HG03342 (cell line): ENCODE measurements at regions not wholly inside any gene's neighbourhood (a gene's known extent, or its start where the extent isn't known, plus 50 kb on each side); places are given as distances from the start of the nearest gene placed in this dataset.
"Not testable (repeated sequence)": the region's sequence is repeated elsewhere in the genome, so short reads cannot be mapped to it uniquely, and the experiment has no call there.

Experiments used
- ATAC-seq: cut with Tn5 transposase; IDR thresholded peaks from one replicate; pipeline ENCODE4 v1.9.1; 2021; ENCODE audit warnings: mild to moderate bottlenecking, moderate library complexity; ENCODE audit not compliant: unreplicated experiment

DNA sequence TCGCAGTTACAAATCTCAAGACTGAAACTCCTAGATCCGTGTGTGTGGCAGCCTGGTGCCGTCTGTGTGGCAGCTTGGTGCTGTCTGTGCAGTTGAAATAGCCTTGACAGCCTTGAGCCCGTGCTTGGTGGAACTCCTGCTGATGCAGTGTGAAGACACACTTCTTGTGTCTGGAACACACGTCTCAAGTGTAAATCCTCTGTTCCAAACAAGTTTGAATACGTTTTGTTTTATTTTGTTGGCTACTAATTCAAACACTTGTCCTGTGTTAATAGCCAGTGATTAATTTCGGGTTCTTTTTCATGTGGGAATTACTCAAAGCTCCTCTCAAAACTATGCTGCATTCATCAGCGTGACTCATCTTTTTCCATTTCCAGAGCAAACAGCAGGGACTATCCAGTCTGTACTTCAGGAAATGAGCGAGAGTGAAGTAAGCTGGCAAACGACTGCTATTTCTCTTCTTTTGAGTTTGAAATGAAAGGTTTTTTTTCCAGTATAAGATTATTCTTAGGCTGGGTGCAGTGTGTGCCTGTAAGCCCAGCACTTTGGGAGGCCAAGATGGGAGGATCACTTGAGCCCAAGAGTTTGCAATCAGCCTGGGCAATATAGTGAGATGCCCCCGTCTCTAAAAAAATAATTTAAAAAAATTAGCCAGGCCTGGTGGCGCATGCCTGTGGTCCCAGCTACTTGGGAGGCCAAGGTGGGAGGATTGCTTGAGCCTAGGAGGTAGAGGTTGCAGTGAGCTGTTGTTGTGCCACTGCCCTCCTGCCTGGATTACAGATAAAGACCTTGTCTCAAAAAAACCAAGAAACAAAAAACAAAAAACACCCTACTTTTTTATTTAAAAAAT lies 152.9 kb downstream of the SPP2 start:
- no peak for ATAC-seq

DNA sequence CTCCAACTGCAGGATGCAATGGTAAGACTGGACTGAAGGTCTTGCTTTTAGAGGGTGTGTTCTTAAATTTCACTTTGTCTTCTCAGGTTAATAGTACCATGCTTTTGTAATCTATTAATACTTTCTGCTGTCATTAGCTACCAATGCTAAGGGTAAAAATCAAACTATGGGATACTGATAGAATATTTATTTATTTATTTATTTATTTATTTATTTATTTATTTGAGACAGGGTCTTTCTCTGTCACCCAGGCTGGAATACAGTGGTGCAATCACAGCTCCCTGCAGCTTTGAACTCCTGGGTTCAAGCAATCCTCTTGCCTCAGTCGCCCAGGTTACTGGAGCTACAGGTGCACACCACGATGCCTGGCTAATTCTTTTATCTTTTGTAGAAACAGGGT lies 152.1 kb downstream of the SPP2 start:
- no peak for ATAC-seq

DNA sequence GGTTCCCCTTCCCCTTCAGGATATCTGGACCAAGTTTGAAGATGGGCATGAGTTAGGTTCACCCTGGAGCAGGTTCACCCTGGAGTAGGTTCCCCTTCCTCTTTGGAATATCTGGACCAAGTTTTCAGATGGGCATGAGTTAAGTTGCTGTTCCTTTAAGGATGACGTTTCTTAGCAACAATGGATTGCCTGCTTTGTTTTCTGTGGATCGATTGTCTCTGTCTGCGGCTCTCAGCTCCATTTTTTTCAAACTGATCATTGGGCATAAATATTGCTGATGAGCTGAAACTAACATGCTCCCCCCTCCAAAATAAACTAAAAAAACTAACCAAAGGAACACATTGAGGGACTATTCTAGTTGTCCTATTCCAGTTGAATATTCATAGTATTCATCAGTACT lies 149.5 kb downstream of the SPP2 start:
- no peak for ATAC-seq

DNA sequence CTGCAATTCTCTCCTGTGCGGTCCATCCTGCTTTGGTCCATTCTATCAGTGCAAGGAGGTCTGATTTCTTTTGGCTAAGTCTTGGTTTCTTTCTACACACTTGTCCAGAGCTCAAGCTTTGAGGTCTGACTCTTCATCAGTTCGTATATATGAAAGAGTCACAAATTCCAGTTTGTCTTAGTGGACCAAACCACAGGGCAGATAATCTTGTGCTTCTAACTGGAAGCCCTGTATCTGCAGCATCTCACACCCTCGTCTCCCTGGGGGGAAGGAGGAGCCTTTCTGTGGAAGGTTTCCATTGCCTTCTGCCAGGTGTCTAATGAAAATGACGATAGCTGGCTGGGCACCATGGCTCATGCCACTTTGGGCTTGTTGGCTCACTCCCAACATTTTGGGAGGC lies 148.5 kb downstream of the SPP2 start:
- no peak for ATAC-seq

DNA sequence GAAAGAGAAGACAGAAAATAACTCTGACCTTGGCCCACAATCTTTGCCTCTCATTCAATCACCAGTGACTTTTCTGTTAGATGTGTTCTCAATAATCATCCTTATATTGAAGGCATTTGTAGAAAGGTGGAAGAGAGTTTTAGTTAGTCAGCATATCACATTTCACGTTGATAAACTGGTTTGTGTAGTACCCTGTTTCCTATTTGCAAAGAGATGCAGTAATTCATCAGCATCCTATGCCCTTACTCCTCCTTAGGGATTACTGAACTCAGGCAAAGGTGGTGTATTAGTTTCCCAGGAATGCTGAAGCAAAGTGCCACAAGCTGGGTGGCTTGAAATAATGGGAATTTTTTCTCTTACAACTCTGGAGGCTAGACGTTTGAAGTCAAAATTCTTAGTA lies 145.0 kb downstream of the SPP2 start:
- ATAC-seq = no peak

DNA sequence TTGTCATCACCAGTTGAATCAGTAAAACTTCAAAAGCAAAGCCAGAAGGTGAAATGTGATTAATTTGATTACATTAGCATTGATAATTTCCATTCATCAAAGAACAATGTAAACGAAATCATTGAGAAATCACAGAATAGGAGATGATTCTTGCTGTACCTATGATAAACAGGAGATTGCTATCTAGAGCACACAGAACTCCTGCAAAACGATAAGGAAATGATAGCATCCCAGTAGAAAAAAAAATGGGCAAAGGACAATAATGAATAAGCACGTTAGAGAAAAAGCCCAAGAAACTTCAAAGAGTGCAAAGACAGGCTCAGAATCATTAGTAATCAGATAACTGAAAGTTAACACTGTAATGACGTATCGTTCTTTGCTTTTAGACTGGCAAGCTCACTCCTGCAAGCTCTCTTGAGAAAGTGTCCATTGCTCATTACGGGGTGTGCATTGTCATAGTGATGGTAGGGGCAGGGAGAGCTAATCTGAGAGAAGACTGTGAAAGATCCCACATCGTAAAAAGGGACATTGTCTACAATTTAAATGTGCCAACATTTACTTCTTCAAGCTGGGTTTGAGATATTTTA lies 143.6 kb downstream of the SPP2 start:
- ATAC-seq = no peak

DNA sequence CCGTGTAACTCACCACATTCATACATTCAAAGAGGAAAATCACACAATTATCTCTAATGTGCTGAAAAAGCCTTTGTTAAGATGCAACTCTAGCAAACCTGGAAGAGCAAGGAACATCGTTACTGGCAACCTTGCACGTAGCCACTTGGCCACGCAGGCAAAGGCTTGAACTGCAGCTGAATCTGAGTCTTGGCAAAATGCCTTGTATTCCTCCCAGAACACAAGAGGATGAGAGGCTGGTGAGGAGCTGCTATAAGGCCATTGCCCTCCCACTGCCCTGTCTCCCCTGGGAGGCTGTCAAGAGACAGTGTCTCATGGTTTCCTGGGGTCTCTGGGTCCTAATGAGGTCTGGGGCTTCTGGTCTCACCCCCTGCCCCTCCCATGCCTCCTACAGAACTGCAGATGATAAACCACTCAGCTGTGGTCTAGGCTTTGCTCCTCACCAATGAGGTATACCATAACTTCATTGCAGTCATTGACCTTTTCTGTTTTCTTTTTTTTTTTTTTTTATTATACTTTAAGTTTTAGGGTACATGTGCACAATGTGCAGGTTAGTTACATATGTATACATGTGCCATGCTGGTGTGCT lies 141.4 kb downstream of the SPP2 start:
- ATAC-seq = no peak

DNA sequence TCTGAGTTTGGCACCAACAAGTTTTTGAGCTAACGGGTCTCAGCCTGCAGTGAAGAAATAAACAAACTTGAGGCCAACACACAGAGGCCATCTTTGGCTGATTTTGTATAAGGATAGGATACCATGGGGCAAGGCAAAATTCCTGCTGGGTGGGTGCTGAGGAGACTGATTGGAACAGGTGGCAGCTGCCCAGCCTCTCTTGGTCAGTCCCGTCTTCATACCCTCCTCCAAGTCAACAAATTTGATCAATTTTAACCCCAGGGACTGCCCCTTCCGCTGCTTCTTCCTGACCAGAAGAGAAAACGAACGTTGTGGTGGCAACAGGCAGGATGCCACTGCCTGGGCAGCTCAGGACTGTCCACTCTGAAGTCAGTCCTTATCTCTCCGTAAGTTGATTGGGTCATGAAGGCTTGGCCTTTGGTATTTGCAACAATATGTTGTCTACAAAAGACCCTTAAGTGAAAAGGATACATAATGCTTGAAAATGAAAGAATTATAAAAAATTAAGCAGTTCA lies 139.3 kb downstream of the SPP2 start:
- no peak for ATAC-seq

DNA sequence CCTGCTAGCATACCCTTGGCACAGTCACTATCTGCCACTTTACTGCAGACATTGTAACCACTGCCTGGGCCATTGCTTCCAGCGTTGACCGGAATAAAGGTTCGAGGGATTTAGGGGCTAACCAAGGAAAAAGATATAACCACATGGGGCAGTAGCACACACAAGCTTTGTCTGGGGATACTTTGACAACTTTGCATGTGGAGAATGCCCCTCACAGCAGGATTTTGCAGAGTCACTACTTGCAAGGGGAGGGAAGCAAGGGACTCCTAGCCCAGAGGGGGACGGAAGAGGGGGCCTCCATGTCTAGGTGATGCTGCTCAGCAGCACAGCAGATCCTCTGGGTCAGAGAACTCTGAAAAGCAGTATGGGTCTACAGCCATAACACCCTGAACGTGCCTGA lies 138.7 kb downstream of the SPP2 start:
- no peak for ATAC-seq

DNA sequence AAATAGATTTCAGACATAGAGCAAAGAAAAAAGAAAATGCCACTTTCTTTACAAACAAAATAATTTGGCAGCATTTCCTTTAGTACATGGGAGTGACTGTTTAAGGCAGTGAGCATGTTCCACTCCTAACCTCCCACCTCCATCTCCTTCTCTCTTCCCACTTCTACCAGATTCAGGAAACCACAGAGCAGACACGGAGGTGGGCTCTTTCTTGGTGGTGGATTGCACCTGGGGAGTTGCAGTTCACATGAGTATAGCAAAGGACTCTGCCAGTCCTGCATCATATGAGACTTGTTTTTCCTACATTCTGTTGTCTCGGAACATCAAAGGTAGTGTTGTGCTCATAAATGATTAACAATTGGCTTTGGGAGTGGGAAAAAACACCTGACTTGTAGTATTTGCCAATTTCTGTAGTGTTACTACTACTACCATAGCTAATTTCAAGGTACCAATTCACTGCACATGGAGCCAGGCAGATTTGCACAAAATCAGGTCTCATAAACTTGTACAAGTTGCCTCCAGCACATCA lies 137.2 kb downstream of the SPP2 start:
- ATAC-seq = no peak

DNA sequence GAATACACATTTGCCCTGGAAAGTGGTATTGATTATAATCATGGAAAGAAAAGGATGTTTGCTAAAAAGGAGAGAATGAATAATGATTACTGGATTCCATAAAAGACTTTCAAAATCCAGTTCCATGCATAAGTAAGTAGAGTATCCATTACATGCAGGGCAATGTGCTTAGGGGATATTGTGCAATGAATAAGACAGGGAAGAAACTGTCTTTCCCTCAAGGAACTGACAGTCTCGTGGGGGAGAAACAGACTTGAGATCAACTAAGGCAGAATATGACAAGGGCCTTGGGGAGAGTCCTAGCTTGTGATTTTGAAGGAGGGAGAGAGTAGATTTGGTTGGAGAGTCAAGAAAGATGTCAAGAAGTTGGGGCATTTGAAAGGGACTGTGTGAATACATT lies 130.6 kb downstream of the SPP2 start:
- no peak for ATAC-seq

DNA sequence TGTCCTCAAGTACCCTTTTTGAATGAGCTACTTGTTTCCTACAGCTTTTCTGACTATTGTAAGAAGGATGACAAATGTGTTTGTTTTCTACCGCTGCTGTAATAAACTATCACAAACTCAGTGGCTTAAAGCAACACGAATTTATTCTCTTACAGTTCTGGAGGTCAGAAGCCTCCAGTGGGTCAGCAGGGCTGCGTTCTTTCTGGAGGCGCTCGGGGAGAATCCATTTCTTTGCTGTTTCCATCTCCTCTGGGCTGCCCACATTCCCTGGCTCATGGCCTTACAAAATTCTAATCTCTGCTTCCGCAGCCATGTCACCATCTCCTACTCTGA lies 128.5 kb downstream of the SPP2 start:
- ATAC-seq = no peak

DNA sequence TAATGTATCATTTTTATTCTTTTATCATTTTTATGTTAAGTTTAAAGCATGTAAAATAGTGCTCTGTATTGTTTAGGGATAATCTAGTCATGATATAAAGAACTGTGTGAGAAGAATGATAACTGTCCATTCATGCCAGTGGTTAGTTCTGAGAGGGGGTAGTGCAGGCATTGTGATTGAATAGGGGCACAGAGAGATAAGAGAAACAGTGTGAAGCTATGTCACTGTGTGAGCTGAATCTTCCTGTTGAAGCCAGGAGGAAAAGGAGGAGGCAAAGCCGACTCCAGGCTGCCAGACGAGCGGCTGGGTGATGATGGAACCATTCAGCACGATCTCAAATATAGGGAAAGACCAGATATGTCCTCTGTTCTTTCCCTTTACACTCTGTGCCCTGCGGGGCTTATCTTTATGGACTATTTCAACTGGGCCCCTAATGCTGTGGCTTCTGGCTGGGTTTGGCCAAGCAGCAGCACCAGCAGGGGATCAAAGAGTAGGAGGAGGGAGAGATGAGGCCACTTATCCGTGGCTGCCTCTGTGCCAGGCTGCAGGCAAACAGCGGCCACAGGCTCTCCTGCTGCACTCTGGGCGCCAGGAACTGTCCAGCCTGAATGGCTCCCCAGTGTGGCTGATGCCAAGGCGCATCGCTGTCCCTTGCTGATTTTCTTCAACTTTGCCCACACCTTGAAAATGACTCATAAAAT lies 128.0 kb downstream of the SPP2 start:
- ATAC-seq = no peak

DNA sequence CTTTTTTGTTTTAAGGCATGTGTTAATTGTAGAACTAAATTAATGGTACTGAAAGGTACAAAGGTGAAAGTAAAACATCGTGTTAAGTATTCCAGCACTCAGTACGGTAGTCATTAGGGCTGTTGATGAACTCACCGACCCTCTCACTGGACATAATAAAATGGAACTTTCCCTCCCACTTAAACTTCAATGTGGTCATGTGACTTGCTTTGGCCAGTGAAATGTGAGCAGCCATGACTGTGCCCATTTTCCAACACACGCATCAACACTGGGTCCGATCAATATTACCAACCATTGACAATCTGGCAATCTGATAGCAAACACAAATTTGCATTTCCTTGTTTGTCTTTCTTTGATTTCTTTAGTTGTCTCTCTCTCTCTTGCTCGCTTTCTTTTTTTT lies 125.1 kb downstream of the SPP2 start:
- ATAC-seq = no peak

DNA sequence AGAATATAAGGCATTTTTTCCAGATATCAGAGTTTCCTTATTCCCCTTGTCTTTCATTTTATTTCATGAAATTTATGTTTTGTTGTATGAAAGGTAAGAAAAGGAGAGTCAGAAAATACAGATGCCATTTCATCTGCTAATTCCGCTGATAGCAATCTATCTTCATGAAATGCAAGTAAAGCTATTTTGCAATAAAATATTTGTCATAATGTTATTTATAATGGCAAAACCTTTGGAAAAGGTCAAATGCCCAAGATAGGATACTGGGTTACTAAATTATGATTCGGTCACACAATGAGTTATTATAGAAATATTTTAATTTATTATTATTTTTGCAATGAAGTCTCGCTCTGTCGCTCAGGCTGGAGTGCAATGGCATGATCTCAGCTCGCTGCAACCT lies 124.2 kb downstream of the SPP2 start:
- ATAC-seq = no peak

DNA sequence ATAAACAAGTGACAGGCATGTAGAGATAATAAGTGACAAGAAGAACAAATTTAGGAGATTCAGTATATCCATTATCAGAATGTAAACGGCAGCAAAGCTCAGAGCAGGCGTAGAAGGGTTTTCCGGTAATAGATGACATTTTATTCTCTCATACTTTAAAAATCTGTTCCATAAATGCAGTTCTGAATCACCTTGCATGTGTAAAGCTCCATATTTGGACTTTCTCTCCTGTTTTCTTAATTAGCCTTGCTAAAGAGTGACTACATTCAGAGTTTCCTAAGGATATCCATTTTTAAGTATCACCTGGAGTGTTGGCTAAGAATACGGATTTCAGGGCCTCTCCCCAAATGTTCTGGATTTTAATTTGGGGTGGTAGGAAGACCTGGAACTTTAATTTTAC lies 122.0 kb downstream of the SPP2 start:
- no peak for ATAC-seq

DNA sequence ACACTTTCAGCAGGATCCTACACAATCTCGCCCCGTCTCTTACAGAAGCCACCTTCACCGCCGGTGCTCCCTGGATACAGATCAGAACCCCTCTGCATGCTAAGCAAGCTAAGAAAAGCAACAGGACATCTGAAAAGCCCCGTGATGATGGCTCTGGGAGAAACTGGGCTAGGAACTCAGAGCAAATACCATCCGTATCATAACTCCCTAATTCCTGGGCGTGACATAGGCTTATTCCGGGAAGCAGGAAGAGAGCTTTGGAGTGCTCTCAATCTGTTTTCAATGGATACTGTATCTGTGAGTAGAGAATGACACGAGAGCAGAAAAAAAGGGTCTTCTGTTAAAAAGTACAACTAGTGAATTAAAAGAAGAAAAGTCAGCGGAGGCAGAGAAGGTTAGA lies 121.6 kb downstream of the SPP2 start:
- ATAC-seq = no peak

DNA sequence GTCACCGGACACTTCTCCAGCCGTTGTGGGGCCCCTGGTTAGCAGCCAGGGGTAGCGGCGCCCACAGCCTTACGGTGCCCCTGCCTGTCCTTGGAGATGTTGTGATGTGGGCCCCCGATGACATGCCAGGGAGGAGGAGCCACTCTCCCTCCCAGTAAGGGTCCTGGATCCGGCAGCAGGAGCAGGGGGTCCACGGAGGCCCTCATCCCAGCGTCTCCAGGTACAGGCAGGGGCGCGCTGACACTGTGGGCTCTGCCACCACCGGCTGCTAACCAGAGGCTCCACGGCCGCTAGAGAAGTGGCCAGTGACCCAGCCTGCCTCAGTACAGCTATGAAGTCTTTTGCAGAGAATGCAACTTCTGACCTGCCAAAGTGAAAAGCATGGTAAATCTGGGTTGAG lies 121.2 kb downstream of the SPP2 start:
- ATAC-seq = no peak

DNA sequence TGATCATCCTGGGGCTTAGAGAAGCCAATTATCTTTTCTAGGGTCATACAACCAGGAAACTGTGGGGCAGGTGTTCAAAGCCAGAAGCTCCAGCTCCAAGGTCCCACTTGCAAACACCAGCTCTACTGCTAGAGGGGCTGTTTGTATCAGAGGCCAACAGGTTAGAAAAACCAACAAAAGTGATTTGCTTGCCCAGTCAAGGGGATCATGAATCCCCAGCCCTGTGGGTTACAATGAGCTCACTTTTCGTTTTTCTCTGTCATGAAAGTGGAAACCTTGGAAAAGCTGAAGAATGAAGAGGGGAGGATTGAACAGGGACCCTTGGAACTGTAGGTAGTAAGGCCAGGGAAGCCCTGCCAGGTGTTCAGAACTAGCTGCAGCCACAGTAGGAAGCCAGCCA lies 119.2 kb downstream of the SPP2 start:
- ATAC-seq = no peak

DNA sequence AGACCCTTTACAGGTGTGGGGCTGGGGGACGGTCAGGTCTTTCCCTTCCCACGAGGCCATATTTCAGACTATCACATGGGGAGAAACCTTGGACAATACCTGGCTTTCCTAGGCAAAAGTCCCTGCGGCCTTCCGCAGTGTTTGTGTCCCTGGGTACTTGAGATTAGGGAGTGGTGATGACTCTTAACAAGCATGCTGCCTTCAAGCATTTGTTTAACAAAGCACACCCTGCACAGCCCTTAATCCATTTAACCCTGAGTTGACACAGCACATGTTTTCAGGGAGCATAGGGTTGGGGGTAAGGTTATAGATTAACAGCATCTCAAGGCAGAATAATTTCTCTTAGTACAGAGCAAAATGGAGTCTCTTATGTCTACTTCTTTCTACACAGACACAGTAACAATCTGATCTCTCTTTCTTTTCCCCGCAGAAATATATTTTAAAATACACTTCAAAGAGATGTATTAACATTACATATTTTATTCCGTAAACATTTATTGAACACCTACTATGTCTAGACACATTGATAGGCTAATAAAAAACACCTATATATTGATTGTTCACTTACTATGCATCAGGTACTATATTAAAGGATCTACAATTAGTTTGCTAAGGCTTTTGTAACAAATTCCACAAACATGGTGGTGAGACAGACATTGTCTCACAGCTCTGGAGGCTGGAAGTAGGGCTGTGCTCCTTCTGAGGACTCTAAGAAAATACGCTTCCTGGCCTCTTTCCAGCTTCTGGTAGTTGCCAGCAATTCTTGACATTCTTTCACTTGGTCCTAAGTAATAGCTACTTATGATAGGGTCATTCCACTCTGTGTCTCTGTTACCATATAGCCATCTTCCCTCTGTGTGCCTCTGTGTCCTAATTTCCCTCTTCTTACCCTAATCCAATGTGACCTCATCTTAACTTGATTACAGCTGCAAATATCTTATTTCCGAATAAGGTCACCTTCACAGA lies 118.4 kb downstream of the SPP2 start:
- ATAC-seq = not testable (repeated sequence)
